ENCODE measurements at regions not wholly inside any gene's neighbourhood (a gene's known extent, or its start where the extent isn't known, plus 50 kb on each side); places are given as distances from the start of the nearest gene placed in this dataset.

- no peak for TF ChIP-seq CTCF (IDR thresholded peaks at IDR 0.05)
- no peak for TF ChIP-seq POLR2A (IDR thresholded peaks at IDR 0.05)
- TF ChIP-seq POLR2AphosphoS5 (IDR thresholded peaks at IDR 0.05; ENCODE audit: insufficient read depth in 1 of 2, low read depth in 1 of 2): no peak
Measured at GRCh38 chr15:26395624-26396023, 377.2 kb downstream of the GABRB3 start.

Data from vagina (tissue), 2 donors.